K562 (cell line): ENCODE measurements at regions not wholly inside any gene's neighbourhood (a gene's known extent, or its start where the extent isn't known, plus 50 kb on each side); places are given as distances from the start of the nearest gene placed in this dataset.
"Not testable (repeated sequence)": the region's sequence is repeated elsewhere in the genome, so short reads cannot be mapped to it uniquely, and the experiment has no call there.

Source experiments
- CC2D1A ChIP-seq: fragments of 450-650 bp; IDR thresholded peaks from 2 replicates; pipeline ENCODE4 v1.6.1; 2017; ENCODE audit warnings: mild to moderate bottlenecking
- CEBPZ ChIP-seq: fragments of 150-350 bp; IDR thresholded peaks from 2 replicates; pipeline ENCODE4 v1.6.1; 2014; ENCODE audit warnings: low read depth, mild to moderate bottlenecking, low read length, borderline replicate concordance
- EGR1 ChIP-seq: fragments of 450-650 bp; conservative IDR thresholded peaks from 2 replicates; pipeline ENCODE4 v1.6.1; 2017; ENCODE audit warnings: mild to moderate bottlenecking
- KAT2B ChIP-seq: IDR thresholded peaks from one replicate; pipeline ENCODE4 v1.6.1; 2012; ENCODE audit warnings: low read depth, mild to moderate bottlenecking, control low read depth, inconsistent platforms, low read length, moderate library complexity
- PTBP1 ChIP-seq: fragments of 200-400 bp; formaldehyde crosslinking; IDR thresholded peaks from 2 replicates; pipeline ENCODE4 v1.6.1; 2017; ENCODE audit warnings: low read depth, low read length
- TEAD4 ChIP-seq, 2 experiments: sonication (generic) in 1 of 2; formaldehyde crosslinking in 1 of 2; IDR thresholded peaks; 2 replicates each; pipeline versions ENCODE4 v1.6.1 to v1.8.0; 2012 to 2022; ENCODE audit warnings: borderline replicate concordance in 1 of 2, inconsistent platforms in 1 of 2, low read length in 1 of 2, mild to moderate bottlenecking in 1 of 2, missing genetic modification reagents in 1 of 2
- TF ChIP-seq, protein P1 (sequence below), 3 experiments: IDR thresholded peaks in 2 of 3; conservative IDR thresholded peaks in 1 of 3; 2 replicates each; pipeline ENCODE4 v1.5.1; 2011 to 2012; ENCODE audit warnings: low read length in 3 of 3, mild to moderate bottlenecking in 3 of 3, control low read depth in 2 of 3, improper control_type of control experiment in 1 of 3, inconsistent platforms in 1 of 3, low read depth in 1 of 3, mixed read lengths in 1 of 3, moderate library complexity in 1 of 3; ENCODE audit not compliant: insufficient read depth in 2 of 3
- TF ChIP-seq, protein P2 (sequence below), 2 experiments: fragments of 450-650 bp; formaldehyde crosslinking in 1 of 2; IDR thresholded peaks; 2 replicates each; pipeline versions ENCODE4 v1.4.0 to v1.6.1; 2014 to 2020; ENCODE audit warnings: mild to moderate bottlenecking in 2 of 2, borderline replicate concordance in 1 of 2, low read depth in 1 of 2

DNA sequence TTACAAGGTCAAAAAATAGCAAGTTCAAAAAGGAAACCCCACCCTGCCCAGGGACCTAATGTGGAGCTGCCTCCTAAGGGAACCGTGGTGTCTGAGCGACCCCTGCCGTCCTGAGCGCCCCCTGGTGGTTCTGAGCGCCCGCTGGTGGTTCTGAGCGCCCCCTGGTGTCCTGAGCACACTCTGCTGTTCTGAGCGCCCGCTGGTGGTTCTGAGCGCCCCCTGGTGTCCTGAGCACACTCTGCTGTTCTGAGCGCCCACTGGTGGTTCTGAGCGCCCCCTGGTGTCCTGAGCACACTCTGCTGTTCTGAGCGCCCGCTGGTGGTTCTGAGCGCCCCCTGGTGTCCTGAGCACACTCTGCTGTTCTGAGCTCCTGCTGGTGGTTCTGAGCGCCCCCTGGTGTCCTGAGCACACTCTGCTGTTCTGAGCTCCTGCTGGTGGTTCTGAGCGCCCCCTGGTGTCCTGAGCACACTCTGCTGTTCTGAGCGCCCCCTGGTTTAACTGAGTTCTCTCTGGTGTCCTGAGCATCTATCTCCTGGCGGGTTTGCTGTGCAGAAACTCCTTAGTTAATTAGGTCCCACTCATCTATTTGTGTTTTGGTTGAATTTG is 1137.5 kb downstream of the TMEM121 start:
- TF ChIP-seq, protein P1, sequence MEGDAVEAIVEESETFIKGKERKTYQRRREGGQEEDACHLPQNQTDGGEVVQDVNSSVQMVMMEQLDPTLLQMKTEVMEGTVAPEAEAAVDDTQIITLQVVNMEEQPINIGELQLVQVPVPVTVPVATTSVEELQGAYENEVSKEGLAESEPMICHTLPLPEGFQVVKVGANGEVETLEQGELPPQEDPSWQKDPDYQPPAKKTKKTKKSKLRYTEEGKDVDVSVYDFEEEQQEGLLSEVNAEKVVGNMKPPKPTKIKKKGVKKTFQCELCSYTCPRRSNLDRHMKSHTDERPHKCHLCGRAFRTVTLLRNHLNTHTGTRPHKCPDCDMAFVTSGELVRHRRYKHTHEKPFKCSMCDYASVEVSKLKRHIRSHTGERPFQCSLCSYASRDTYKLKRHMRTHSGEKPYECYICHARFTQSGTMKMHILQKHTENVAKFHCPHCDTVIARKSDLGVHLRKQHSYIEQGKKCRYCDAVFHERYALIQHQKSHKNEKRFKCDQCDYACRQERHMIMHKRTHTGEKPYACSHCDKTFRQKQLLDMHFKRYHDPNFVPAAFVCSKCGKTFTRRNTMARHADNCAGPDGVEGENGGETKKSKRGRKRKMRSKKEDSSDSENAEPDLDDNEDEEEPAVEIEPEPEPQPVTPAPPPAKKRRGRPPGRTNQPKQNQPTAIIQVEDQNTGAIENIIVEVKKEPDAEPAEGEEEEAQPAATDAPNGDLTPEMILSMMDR (IDR thresholded peaks at IDR 0.05 in 2 of 3, conservative IDR thresholded peaks at IDR 0.05 in 1 of 3; ENCODE audit: insufficient read depth in 2 of 3, low read depth in 1 of 3, low read length in 3 of 3) = peak; percentile 54 to 90 (median 76)
- TF ChIP-seq CC2D1A; CEBPZ; EGR1; KAT2B; TEAD4 (IDR thresholded peaks at IDR 0.05; ENCODE audit: low read length); TEAD4 (CRISPR knock-in tag; IDR thresholded peaks at IDR 0.05; ENCODE audit: borderline replicate concordance); PTBP1: not testable (repeated sequence)
- TF ChIP-seq, protein P2, sequence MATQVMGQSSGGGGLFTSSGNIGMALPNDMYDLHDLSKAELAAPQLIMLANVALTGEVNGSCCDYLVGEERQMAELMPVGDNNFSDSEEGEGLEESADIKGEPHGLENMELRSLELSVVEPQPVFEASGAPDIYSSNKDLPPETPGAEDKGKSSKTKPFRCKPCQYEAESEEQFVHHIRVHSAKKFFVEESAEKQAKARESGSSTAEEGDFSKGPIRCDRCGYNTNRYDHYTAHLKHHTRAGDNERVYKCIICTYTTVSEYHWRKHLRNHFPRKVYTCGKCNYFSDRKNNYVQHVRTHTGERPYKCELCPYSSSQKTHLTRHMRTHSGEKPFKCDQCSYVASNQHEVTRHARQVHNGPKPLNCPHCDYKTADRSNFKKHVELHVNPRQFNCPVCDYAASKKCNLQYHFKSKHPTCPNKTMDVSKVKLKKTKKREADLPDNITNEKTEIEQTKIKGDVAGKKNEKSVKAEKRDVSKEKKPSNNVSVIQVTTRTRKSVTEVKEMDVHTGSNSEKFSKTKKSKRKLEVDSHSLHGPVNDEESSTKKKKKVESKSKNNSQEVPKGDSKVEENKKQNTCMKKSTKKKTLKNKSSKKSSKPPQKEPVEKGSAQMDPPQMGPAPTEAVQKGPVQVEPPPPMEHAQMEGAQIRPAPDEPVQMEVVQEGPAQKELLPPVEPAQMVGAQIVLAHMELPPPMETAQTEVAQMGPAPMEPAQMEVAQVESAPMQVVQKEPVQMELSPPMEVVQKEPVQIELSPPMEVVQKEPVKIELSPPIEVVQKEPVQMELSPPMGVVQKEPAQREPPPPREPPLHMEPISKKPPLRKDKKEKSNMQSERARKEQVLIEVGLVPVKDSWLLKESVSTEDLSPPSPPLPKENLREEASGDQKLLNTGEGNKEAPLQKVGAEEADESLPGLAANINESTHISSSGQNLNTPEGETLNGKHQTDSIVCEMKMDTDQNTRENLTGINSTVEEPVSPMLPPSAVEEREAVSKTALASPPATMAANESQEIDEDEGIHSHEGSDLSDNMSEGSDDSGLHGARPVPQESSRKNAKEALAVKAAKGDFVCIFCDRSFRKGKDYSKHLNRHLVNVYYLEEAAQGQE (IDR thresholded peaks at IDR 0.05; ENCODE audit: borderline replicate concordance) = not testable (repeated sequence)
- TF ChIP-seq, protein P2 (CRISPR knock-in tag; IDR thresholded peaks at IDR 0.05; ENCODE audit: low read depth) = not testable (repeated sequence)
